Gastroesophageal sphincter (tissue), 3 donors: ENCODE measurements at regions not wholly inside any gene's neighbourhood (a gene's known extent, or its start where the extent isn't known, plus 50 kb on each side); places are given as distances from the start of the nearest gene placed in this dataset.

ENCODE experiments used
- CTCF ChIP-seq, 4 experiments: fragments of 200-600 bp in 2 of 4; fragments of 450-650 bp in 2 of 4; sonication (generic) in 1 of 4; IDR thresholded peaks; one replicate each; pipeline ENCODE4 v1.5.1; 2017 to 2019; ENCODE audit warnings: antibody characterized with exemption in 4 of 4, mild to moderate bottlenecking in 2 of 4, moderate library complexity in 2 of 4
- POLR2AphosphoS5 ChIP-seq: sonication (generic); formaldehyde crosslinking; IDR thresholded peaks from one replicate; pipeline ENCODE4 v1.6.1; 2017; ENCODE audit warnings: antibody characterized with exemption

DNA sequence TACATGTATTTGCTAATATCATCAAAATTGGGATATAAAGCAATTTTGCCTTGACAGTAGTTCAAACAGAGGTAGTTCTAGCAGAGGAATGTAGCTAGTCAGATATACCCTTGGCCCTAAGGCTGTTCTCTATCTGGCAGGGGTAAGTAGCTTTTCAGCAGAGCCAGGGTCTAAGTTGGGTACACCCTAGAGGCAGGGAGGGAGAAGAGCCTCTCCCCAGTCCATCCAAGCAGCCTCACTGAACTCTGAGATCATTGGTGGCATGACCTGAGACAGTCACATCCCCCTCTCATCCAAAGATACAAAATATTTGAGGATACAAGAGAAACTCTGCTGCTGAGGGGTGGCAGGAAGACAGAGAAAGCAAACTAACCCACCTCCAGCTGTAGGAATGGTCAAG is 343.7 kb downstream of the DHX15 start:
- no peak for TF ChIP-seq CTCF (IDR thresholded peaks at IDR 0.05)
- no peak for TF ChIP-seq POLR2AphosphoS5
